Adrenal gland (tissue), 9 donors: ENCODE measurements at regions not wholly inside any gene's neighbourhood (a gene's known extent, or its start where the extent isn't known, plus 50 kb on each side); places are given as distances from the start of the nearest gene placed in this dataset.

Source experiments
- DNase-seq, 7 donors: peaks; one replicate each; pipeline ENCODE4 v3.0.0-alpha.2; 2019 to 2020
- H3K27ac ChIP-seq, 5 donors: fragments of 200-600 bp; sonication (generic) in 4 of 5; 1 replicate in 3 of 5; 2 replicates in 2 of 5; pipeline versions ENCODE4 v1.5.1 to v1.8.0; 2016 to 2020; ENCODE audit warnings: mild to moderate bottlenecking in 1 of 5
- H3K27me3 ChIP-seq: fragments of 200-600 bp; 2 replicates; pipeline ENCODE4 v1.8.0; 2021
- H3K36me3 ChIP-seq, 2 donors: fragments of 200-600 bp; replicated peaks in 1 of 2; 1 replicate in 1 of 2; 2 replicates in 1 of 2; pipeline versions ENCODE4 v1.5.1 to v1.8.0; 2018 to 2022
- H3K4me1 ChIP-seq, 2 donors: fragments of 200-600 bp; replicated peaks in 1 of 2; 1 replicate in 1 of 2; 2 replicates in 1 of 2; pipeline versions ENCODE4 v1.5.1 to v1.8.0; 2018 to 2021
- H3K4me3 ChIP-seq, 4 donors: fragments of 200-600 bp; sonication (generic) in 3 of 4; one replicate each; pipeline ENCODE4 v1.5.1; 2016 to 2018
- H3K9me3 ChIP-seq, 3 donors: fragments of 200-600 bp; sonication (generic) in 1 of 3; replicated peaks in 1 of 3; 1 replicate in 2 of 3; 2 replicates in 1 of 3; pipeline versions ENCODE4 v1.5.1 to v1.8.0; 2016 to 2021
- POLR2A ChIP-seq, 2 donors: fragments of 450-650 bp; IDR thresholded peaks; one replicate each; pipeline ENCODE4 v1.6.1; 2017; ENCODE audit warnings: antibody characterized with exemption in 2 of 2, mild to moderate bottlenecking in 2 of 2, moderate library complexity in 1 of 2
- WGBS, 4 donors: extraction: QIAGEN DNeasy Blood & Tissue Kit in 2 of 4; methylation state at CpG; one replicate each; pipeline versions ENCODE4 v1.1.5 to v1.1.7; 2013 to 2017; 5-methylcytosine and 5-hydroxymethylcytosine counted together
- intact Hi-C, 2 donors: fragments of 100-400 bp; cut with DNase I; formaldehyde crosslinking; loops; one replicate each; pipeline versions ENCODE4 v1.14.1 to v1.15.0; 2022 to 2023
- TF ChIP-seq, protein P1 (sequence below), 6 experiments: fragments of 450-650 bp in 4 of 6; fragments of 200-600 bp in 2 of 6; sonication (generic) in 1 of 6; IDR thresholded peaks; 1 replicate in 5 of 6; 2 replicates in 1 of 6; pipeline versions ENCODE4 v1.5.1 to v1.8.0; 2016 to 2021; ENCODE audit warnings: antibody characterized with exemption in 6 of 6, mild to moderate bottlenecking in 2 of 6, moderate library complexity in 1 of 6
- donor health status: healthy with polysubstance abuse.
- donor health status: Bipolar disorder and iron deficiency.
- donor health status: DM: yes; HTN: yes; CAD: no.
- donor health status: DM: no; HTN: no; CAD: no.
- donor health status: DM: no; HTN: no; CAD: no.

DNA sequence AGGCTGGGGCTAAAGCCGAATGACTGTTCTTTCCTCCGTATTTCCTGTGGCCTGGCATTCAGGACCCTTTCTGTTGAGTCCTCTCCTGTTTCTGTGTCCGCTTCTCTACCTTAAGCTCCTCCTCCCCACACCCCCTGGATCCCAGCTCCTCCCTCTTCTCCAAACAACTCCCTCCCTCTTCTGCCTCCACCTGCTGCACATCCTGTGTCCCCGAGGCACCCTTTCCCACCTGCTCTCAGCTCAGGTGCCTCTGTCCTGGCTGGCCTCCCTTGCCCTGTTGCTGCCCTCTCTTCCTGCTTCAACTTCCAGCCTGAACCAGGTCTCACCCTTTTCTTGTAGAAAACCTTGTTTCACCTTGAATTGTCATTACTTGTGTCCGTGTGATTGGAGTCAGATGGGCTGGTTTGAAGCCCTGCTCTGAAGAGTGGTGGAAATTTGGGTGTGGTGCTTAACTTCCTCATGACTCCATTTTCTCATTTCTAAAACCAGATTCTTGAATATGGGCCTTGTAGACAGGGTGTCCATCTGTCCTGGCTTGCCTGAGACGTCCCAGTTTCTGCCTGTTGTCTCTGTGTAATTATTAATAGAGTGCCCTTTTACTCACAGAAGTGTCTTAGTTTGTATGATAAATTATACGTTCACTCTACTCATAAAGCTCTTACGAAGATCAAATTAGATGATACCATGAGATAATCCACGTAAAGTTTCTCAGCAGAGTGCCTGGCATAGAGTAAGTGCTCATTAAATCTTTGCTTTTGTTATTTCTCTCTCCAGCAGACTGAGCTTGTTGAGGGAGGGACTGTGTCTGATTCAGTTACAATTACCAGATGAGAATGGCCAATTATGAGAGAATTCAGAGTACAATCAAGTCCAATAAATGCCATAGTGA, 58.9 kb upstream of the TRABD2B start:
- TF ChIP-seq, protein P1, sequence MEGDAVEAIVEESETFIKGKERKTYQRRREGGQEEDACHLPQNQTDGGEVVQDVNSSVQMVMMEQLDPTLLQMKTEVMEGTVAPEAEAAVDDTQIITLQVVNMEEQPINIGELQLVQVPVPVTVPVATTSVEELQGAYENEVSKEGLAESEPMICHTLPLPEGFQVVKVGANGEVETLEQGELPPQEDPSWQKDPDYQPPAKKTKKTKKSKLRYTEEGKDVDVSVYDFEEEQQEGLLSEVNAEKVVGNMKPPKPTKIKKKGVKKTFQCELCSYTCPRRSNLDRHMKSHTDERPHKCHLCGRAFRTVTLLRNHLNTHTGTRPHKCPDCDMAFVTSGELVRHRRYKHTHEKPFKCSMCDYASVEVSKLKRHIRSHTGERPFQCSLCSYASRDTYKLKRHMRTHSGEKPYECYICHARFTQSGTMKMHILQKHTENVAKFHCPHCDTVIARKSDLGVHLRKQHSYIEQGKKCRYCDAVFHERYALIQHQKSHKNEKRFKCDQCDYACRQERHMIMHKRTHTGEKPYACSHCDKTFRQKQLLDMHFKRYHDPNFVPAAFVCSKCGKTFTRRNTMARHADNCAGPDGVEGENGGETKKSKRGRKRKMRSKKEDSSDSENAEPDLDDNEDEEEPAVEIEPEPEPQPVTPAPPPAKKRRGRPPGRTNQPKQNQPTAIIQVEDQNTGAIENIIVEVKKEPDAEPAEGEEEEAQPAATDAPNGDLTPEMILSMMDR (IDR thresholded peaks at IDR 0.05): no peak
- no peak for TF ChIP-seq POLR2A (IDR thresholded peaks at IDR 0.05)
- Histone ChIP-seq H3K9me3 (no peaks in the 10 kb centered on the region), H3K4me1 (no peaks in the 10 kb centered on the region), H3K4me3 (no peak overlapping the region), H3K27ac (no peak overlapping the region), H3K36me3 (no peaks in the 10 kb centered on the region), H3K27me3 (no peaks in the 10 kb centered on the region)
- WGBS, 4 donors: 77 to 82% (median 78%) methylated on average over 9 of the region's 9 CpGs
- intact Hi-C loops: loop anchor here in 1 of 2 donors (10.0 kb wide), 1 partner anchor 51 kb away; no protein-coding TSS in a partner anchor
- DNase-seq: no peak

DNA sequence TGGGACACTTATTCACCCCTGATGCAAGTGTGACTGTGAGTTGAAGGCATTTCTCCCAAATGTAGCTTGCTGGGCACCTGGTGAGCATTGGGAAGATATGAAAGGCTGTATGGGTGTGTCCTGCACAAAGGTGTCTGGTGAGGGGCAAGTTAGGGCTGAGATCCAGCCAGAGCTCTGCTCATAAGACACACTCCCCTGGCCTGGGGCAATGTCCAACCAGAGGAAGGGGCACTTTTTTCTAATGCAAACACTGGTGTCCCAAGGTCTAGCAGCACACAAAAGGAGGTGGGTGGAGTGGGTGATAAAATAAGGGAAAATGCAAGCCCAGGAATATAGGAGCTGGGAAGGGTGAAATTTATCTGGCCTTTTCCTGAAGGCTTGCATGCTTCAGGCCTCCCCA, 57.0 kb upstream of the TRABD2B start:
- Histone ChIP-seq H3K27me3 (no peaks in the 10 kb centered on the region), H3K4me3 (no peak overlapping the region), H3K27ac (no peak overlapping the region), H3K4me1 (no peaks in the 10 kb centered on the region), H3K9me3 (no peaks in the 10 kb centered on the region), H3K36me3 (no peaks in the 10 kb centered on the region)
- DNase-seq: no peak
- TF ChIP-seq, protein P1 (IDR thresholded peaks at IDR 0.05): no peak
- intact Hi-C loops: loop anchor here in 1 of 2 donors (10.0 kb wide), 1 partner anchor 49 kb away; no protein-coding TSS in a partner anchor

DNA sequence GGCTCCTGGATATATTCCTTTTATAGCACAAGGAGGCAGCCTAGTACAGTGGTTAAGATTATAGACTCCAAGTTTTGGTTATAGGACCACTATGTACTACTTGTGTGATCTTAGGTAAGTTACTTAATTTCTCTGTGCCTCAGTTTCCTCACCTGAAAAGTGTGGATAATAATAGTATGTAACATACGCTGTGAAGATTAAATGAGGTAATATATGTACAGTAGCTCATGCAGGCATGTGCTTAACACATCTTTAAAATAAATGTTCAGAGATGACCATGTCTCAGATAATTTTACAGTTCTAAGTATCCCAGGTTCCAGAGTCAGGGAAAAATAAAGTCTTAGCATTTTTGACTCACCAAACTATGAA, 55.7 kb upstream of the TRABD2B start:
- DNase-seq: no peak
- H3K27me3 ChIP-seq: no peaks in the 10 kb centered on the region
- no peak for TF ChIP-seq POLR2A (IDR thresholded peaks at IDR 0.05)
- TF ChIP-seq, protein P1 (IDR thresholded peaks at IDR 0.05): no peak
- H3K27ac ChIP-seq: no peak overlapping the region
- no peaks in the 10 kb centered on the region for H3K4me1 ChIP-seq
- intact Hi-C loops: loop anchor here in 1 of 2 donors (10.0 kb wide), 1 partner anchor 48 kb away; no protein-coding TSS in a partner anchor
- no peaks in the 10 kb centered on the region for H3K36me3 ChIP-seq
- H3K9me3 ChIP-seq: no peaks in the 10 kb centered on the region
- 88 to 95% (median 89%) methylated on average over 1 of the region's 1 CpG for WGBS, 4 donors
- no peak overlapping the region for H3K4me3 ChIP-seq

DNA sequence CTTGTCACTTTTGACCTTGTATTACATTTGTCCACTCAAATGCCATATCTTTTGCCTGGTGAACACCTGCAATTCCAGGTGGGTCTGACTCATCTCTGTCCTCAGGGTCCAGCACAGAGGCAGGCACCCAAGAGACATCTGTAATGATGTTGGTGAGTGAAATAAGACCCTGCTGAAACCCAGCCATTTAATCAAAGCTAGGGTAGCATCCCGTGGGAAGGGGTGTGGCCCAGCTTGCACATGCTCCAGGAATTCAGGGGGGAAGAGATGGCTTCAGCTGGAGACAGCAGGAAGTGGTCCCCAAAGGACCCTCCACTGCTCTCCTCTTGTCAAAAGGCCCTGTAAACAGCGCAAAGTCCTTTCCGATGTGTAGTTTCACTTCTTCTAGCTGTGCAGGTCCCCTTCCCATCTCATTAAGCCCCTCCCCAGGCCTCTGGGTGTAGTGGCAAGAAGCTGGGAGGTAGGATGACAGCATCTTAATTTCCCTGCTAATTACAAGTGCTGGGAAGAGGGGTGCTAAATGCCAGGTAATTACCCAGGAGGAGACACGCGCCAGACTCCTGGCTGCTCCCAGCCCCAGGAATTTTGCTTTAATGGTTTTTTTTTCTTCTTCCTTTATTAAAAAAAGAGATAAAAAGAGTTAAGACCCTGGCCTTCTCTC, 54.4 kb upstream of the TRABD2B start:
- H3K27me3 ChIP-seq: no peaks in the 10 kb centered on the region
- TF ChIP-seq POLR2A (IDR thresholded peaks at IDR 0.05): no peak
- TF ChIP-seq, protein P1 (IDR thresholded peaks at IDR 0.05): no peak
- no peaks in the 10 kb centered on the region for H3K4me1 ChIP-seq
- H3K4me3 ChIP-seq: no peak overlapping the region
- no peak overlapping the region for H3K27ac ChIP-seq
- H3K36me3 ChIP-seq: no peaks in the 10 kb centered on the region
- 78 to 96% (median 87%) methylated on average over 3 to 5 of the region's 5 CpGs for WGBS, 4 donors
- DNase-seq: no peak
- intact Hi-C loops: loop anchor here in 1 of 2 donors (10.0 kb wide), 1 partner anchor 47 kb away; no protein-coding TSS in a partner anchor
- no peaks in the 10 kb centered on the region for H3K9me3 ChIP-seq
